ENCODE measurements at regions not wholly inside any gene's neighbourhood (a gene's known extent, or its start where the extent isn't known, plus 50 kb on each side); places are given as distances from the start of the nearest gene placed in this dataset.

DNA sequence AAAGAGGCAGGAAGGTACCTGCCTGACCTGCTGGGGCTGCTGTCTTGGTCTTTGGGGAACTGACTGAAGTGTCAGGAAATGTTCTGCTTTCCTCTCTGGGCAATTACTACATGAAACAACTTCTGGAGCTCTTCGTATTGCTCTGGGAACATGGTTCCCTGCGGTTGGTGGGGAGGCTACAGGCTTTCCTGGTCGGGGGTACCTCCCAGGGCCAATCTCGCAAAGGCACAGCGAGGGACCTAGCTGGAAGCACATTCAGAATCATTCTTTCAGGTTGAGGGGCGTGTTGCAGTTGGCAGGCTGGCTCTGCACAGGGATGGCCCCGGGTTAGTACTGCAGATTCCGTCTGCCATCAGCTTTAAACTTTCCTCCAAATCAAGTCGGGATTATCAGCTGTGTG is 88.9 kb upstream of the RANBP3L start:
- H3K4me3 ChIP-seq, result no peak overlapping the region
- H3K4me2 ChIP-seq, result no peak overlapping the region
- no peak overlapping the region for H3K27ac ChIP-seq
- ATAC-seq (no peak), DNase-seq (ENCODE audit: low read depth in 1 of 2, low spot score in 1 of 2) (no peak), FAIRE-seq (no peak)
- no peak for TF ChIP-seq HOXA7 (CRISPR knock-in tag; IDR thresholded peaks at IDR 0.05)
- TF ChIP-seq KDM5A (IDR thresholded peaks at IDR 0.05), result no peak
- no peak for TF ChIP-seq POLR2AphosphoS2 (conservative IDR thresholded peaks at IDR 0.05; ENCODE audit: low read length)
- TF ChIP-seq HDAC2 (IDR thresholded peaks at IDR 0.05), result no peak
- TF ChIP-seq NFE2L2 (conservative IDR thresholded peaks at IDR 0.05; ENCODE audit: low read length), result no peak
- TF ChIP-seq, protein P1, sequence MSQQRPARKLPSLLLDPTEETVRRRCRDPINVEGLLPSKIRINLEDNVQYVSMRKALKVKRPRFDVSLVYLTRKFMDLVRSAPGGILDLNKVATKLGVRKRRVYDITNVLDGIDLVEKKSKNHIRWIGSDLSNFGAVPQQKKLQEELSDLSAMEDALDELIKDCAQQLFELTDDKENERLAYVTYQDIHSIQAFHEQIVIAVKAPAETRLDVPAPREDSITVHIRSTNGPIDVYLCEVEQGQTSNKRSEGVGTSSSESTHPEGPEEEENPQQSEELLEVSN (IDR thresholded peaks at IDR 0.05; ENCODE audit: borderline replicate concordance, low read depth), result no peak
- TF ChIP-seq JUNB (IDR thresholded peaks at IDR 0.05), result no peak
- TF ChIP-seq HOXB13 (CRISPR knock-in tag; IDR thresholded peaks at IDR 0.05; ENCODE audit: low read depth), result no peak
- no peak for TF ChIP-seq PHF8 (IDR thresholded peaks at IDR 0.05; ENCODE audit: borderline replicate concordance, low read depth)
- TF ChIP-seq HOXB5 (CRISPR knock-in tag; IDR thresholded peaks at IDR 0.05), result no peak
- TF ChIP-seq BHLHE40 (IDR thresholded peaks at IDR 0.05; ENCODE audit: low read depth, low read length), result no peak
- no peak for TF ChIP-seq RAD21 (conservative IDR thresholded peaks at IDR 0.05 in 1 of 2, IDR thresholded peaks at IDR 0.05 in 1 of 2)
- no peak for TF ChIP-seq FOSL2 (IDR thresholded peaks at IDR 0.05)
- TF ChIP-seq FOSL2 (CRISPR knock-in tag; IDR thresholded peaks at IDR 0.05), result no peak
- H3K9me3 ChIP-seq, result no peaks in the 10 kb centered on the region
- 22% methylated on average over 9 of the region's 9 CpGs for WGBS (ENCODE audit: missing lambda C conversion rate)
- CTCF ChIA-PET, result interaction anchor here (0.8 to 1.4 kb wide), 3 partner anchors 10 to 149 kb away, joined by 3 read pairs; partner anchors contain the start of gene NADK2
- POLR2A ChIA-PET, result no interaction called here
- no peaks in the 10 kb centered on the region for H3K4me1 ChIP-seq

DNA sequence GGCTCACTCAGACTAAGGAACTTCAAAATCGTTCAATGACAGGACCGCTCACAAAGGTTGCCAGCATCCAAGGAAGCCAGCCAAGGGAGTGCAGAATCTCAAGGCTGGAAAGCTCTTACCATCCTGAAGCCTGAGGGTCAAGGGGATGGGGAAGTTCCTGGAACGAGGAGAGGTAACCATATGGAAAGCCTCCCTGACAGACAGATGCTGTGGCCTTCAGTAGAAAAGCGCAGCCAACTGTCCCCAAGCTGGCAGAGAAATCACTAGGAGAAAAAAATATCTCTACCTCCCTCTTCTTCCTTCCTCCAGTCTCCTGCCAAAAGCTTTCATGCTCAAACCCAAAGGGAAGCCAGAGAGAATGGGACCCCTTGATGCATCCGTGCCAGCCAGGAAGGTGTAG is 90.5 kb upstream of the RANBP3L start:
- ATAC-seq, result no peak
- no peak for DNase-seq (ENCODE audit: low read depth in 1 of 2, low spot score in 1 of 2)
- Histone ChIP-seq H3K9me3 (no peaks in the 10 kb centered on the region), H3K4me3 (no peak overlapping the region), H3K4me2 (no peak overlapping the region), H3K4me1 (no peaks in the 10 kb centered on the region), H3K27ac (no peak overlapping the region)
- CTCF ChIA-PET, result interaction anchor here (1.2 kb wide), 1 partner anchor 219 kb away, joined by 3 read pairs; no protein-coding TSS in a partner anchor
- TF ChIP-seq, protein P2, sequence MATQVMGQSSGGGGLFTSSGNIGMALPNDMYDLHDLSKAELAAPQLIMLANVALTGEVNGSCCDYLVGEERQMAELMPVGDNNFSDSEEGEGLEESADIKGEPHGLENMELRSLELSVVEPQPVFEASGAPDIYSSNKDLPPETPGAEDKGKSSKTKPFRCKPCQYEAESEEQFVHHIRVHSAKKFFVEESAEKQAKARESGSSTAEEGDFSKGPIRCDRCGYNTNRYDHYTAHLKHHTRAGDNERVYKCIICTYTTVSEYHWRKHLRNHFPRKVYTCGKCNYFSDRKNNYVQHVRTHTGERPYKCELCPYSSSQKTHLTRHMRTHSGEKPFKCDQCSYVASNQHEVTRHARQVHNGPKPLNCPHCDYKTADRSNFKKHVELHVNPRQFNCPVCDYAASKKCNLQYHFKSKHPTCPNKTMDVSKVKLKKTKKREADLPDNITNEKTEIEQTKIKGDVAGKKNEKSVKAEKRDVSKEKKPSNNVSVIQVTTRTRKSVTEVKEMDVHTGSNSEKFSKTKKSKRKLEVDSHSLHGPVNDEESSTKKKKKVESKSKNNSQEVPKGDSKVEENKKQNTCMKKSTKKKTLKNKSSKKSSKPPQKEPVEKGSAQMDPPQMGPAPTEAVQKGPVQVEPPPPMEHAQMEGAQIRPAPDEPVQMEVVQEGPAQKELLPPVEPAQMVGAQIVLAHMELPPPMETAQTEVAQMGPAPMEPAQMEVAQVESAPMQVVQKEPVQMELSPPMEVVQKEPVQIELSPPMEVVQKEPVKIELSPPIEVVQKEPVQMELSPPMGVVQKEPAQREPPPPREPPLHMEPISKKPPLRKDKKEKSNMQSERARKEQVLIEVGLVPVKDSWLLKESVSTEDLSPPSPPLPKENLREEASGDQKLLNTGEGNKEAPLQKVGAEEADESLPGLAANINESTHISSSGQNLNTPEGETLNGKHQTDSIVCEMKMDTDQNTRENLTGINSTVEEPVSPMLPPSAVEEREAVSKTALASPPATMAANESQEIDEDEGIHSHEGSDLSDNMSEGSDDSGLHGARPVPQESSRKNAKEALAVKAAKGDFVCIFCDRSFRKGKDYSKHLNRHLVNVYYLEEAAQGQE (IDR thresholded peaks at IDR 0.05), result no peak
- no peak for TF ChIP-seq JUNB (IDR thresholded peaks at IDR 0.05)
- no peak for TF ChIP-seq HOXA7 (CRISPR knock-in tag; IDR thresholded peaks at IDR 0.05)
- no peak for TF ChIP-seq NR3C1 (IDR thresholded peaks at IDR 0.05)
- TF ChIP-seq, protein P3, sequence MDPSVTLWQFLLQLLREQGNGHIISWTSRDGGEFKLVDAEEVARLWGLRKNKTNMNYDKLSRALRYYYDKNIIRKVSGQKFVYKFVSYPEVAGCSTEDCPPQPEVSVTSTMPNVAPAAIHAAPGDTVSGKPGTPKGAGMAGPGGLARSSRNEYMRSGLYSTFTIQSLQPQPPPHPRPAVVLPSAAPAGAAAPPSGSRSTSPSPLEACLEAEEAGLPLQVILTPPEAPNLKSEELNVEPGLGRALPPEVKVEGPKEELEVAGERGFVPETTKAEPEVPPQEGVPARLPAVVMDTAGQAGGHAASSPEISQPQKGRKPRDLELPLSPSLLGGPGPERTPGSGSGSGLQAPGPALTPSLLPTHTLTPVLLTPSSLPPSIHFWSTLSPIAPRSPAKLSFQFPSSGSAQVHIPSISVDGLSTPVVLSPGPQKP (IDR thresholded peaks at IDR 0.05; ENCODE audit: low read depth, low read length), result no peak
- no peak for TF ChIP-seq FOSL2 (IDR thresholded peaks at IDR 0.05)
- no peak for TF ChIP-seq FOSL2 (CRISPR knock-in tag; IDR thresholded peaks at IDR 0.05)
- TF ChIP-seq ZFP36 (IDR thresholded peaks at IDR 0.05; ENCODE audit: borderline replicate concordance, partially characterized antibody), result no peak
- POLR2A ChIA-PET, result no interaction called here
- no peak for FAIRE-seq
- 59% methylated on average over 5 of the region's 5 CpGs for WGBS (ENCODE audit: missing lambda C conversion rate)

DNA sequence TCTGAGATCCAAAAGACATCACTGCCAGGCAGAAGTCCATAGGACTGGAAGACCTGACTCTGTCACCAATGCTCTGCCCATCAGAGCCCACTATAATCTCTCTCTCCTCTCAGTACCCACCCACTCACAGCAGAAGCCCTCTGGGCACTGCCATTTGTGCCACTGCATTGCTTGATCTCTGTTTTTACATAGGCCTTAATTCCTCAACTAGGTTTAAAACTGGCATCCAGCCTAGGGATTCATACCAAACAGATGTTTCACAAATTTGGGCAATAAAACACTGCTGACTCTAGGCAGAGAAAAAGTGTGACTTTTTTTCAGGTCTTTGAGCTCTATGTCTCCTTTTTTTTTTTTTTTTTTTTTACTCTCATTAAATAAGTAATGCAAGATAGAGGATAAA is 91.1 kb upstream of the RANBP3L start:
- CTCF ChIA-PET, result interaction anchor here (0.6 to 2.0 kb wide), 2 partner anchors 127 to 147 kb away, joined by 4 to 7 read pairs; no protein-coding TSS in a partner anchor
- ATAC-seq, result no peak

More for the DNA sequence above, 91.1 kb upstream of the RANBP3L start:
- DNase-seq (ENCODE audit: low read depth in 1 of 2, low spot score in 1 of 2) (no peak), FAIRE-seq (no peak)
- no peak overlapping the region for H3K4me2 ChIP-seq
- no peak overlapping the region for H3K27ac ChIP-seq
- no peaks in the 10 kb centered on the region for H3K9me3 ChIP-seq
- no peak overlapping the region for H3K4me3 ChIP-seq
- POLR2A ChIA-PET, result no interaction called here
- no peak for TF ChIP-seq FOXS1 (CRISPR knock-in tag; IDR thresholded peaks at IDR 0.05)
- no peak for TF ChIP-seq SREBF2 (IDR thresholded peaks at IDR 0.05)
- no peak for TF ChIP-seq JUN (IDR thresholded peaks at IDR 0.05)
- TF ChIP-seq ZC3H11A (IDR thresholded peaks at IDR 0.05), result no peak
- no peak for TF ChIP-seq CBX8 (IDR thresholded peaks at IDR 0.05)
- TF ChIP-seq, protein P4, sequence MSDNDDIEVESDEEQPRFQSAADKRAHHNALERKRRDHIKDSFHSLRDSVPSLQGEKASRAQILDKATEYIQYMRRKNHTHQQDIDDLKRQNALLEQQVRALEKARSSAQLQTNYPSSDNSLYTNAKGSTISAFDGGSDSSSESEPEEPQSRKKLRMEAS (IDR thresholded peaks at IDR 0.05), result no peak
- TF ChIP-seq NFE2L2 (conservative IDR thresholded peaks at IDR 0.05; ENCODE audit: low read length), result no peak
- TF ChIP-seq TP53 (CRISPR knock-in tag; IDR thresholded peaks at IDR 0.05), result no peak
- no peak for TF ChIP-seq TFCP2L1 (CRISPR knock-in tag; IDR thresholded peaks at IDR 0.05)
- TF ChIP-seq ZFP36 (IDR thresholded peaks at IDR 0.05; ENCODE audit: borderline replicate concordance, partially characterized antibody), result no peak
- no peak for TF ChIP-seq EP300 (IDR thresholded peaks at IDR 0.05)
- no peaks in the 10 kb centered on the region for H3K4me1 ChIP-seq
